ENCODE measurements at regions not wholly inside any gene's neighbourhood (a gene's known extent, or its start where the extent isn't known, plus 50 kb on each side); places are given as distances from the start of the nearest gene placed in this dataset.

DNA sequence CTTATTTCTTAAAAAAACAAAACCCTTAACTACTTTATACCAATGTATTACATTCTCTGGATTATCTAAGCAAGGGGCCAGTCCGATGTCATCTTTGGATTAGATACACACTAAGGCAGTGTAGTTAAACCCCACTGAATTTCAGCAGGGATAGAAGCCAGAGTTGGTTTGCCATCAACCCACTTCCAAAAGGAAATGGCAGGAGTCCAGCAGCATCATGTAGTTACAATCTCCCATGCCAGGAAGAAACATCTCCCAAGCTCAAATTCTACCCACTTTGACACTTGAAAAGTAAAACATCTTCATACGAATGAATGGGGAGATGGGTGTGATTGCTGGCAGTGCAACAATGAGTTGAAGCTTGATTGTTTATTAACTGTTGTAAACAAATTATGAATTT is 203.5 kb upstream of the PLXNC1 start:
- DNase-seq (ENCODE audit: low read depth in 6 of 9, low spot score in 9 of 9), result no peak
- Histone ChIP-seq H3K4me1 (ENCODE audit: control insufficient read depth in 2 of 2, insufficient read depth in 2 of 2, low read length in 2 of 2) (no peaks in the 10 kb centered on the region), H3K27ac (ENCODE audit: low read depth in 1 of 2, low read length in 1 of 2) (no peak overlapping the region), H3K9me3 (ENCODE audit: control insufficient read depth in 2 of 2, insufficient read depth in 1 of 2, low read length in 1 of 2) (no peaks in the 10 kb centered on the region), H3K27me3 (ENCODE audit: control insufficient read depth in 2 of 2, insufficient read depth in 1 of 2, low read length in 1 of 2) (no peaks in the 10 kb centered on the region), H3K4me3 (ENCODE audit: low read length in 2 of 2) (no peak overlapping the region), H3K36me3 (ENCODE audit: control insufficient read depth in 2 of 2, insufficient read depth in 2 of 2, low read length in 1 of 2) (no peaks in the 10 kb centered on the region)
- 98% methylated on average over 2 of the region's 2 CpGs for WGBS

DNA sequence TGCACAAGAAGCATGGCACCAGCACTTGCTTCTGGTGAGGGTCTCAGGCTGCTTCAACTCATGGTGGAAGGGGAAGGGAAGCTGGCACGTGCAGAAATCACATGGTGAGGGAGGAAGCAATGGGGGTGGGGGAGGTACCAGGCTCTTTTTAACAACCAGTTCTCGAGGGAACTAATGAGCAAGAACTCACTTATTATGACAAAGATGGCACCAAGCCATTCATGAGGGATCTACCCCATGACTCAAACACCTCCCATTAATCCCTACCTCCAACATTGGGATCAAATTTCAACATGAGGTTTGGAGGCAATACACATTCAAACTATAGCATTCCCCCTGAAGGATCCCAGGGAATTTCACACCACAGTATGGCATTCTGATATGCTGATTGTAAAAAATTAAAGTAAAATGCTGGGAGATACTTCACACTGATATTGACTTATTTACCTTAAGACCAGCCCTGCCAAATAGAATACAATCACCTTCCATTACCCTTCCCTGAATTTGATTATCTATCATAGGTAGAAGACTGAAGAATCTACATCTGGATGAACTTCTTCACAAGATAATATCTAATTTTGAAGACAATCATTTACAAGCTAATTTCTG is 201.7 kb upstream of the PLXNC1 start:
- Histone ChIP-seq H3K4me3 (ENCODE audit: low read length in 2 of 2) (no peak overlapping the region), H3K36me3 (ENCODE audit: control insufficient read depth in 2 of 2, insufficient read depth in 2 of 2, low read length in 1 of 2) (no peaks in the 10 kb centered on the region), H3K27ac (ENCODE audit: low read depth in 1 of 2, low read length in 1 of 2) (no peak overlapping the region), H3K4me1 (ENCODE audit: control insufficient read depth in 2 of 2, insufficient read depth in 2 of 2, low read length in 2 of 2) (no peaks in the 10 kb centered on the region), H3K27me3 (ENCODE audit: control insufficient read depth in 2 of 2, insufficient read depth in 1 of 2, low read length in 1 of 2) (no peaks in the 10 kb centered on the region), H3K9me3 (ENCODE audit: control insufficient read depth in 2 of 2, insufficient read depth in 1 of 2, low read length in 1 of 2) (no peaks in the 10 kb centered on the region)
- no peak for DNase-seq (ENCODE audit: low read depth in 6 of 9, low spot score in 9 of 9)
- 69% methylated on average over 2 of the region's 2 CpGs for WGBS

DNA sequence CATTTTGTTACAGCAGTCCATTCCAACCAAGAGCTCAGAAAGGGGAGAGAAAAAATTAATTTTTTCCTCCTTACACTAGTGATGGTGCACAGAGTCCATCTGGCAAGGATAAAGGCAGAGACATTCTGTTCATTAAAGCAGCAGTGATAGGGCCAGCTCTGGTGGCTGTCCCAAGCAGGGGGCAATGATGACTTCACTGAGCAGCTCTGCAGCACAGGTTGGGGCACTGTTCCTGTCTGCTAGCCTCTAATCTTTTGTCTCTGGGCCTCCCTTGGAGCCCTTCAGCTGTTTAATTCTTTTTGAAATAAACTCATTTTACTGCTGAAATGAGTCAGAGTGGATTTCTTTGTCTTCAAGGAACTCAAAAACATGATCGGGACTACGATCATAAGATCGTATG is 200.9 kb upstream of the PLXNC1 start:
- H3K27ac ChIP-seq (ENCODE audit: low read depth in 1 of 2, low read length in 1 of 2), result no peak overlapping the region
- DNase-seq (ENCODE audit: low read depth in 6 of 9, low spot score in 9 of 9), result no peak
- H3K4me1 ChIP-seq (ENCODE audit: control insufficient read depth in 2 of 2, insufficient read depth in 2 of 2, low read length in 2 of 2), result no peaks in the 10 kb centered on the region
- no peak overlapping the region for H3K4me3 ChIP-seq (ENCODE audit: low read length in 2 of 2)
- no peaks in the 10 kb centered on the region for H3K36me3 ChIP-seq (ENCODE audit: control insufficient read depth in 2 of 2, insufficient read depth in 2 of 2, low read length in 1 of 2)
- 99% methylated on average over 3 of the region's 3 CpGs for WGBS
- no peaks in the 10 kb centered on the region for H3K27me3 ChIP-seq (ENCODE audit: control insufficient read depth in 2 of 2, insufficient read depth in 1 of 2, low read length in 1 of 2)
- H3K9me3 ChIP-seq (ENCODE audit: control insufficient read depth in 2 of 2, insufficient read depth in 1 of 2, low read length in 1 of 2), result no peaks in the 10 kb centered on the region

DNA sequence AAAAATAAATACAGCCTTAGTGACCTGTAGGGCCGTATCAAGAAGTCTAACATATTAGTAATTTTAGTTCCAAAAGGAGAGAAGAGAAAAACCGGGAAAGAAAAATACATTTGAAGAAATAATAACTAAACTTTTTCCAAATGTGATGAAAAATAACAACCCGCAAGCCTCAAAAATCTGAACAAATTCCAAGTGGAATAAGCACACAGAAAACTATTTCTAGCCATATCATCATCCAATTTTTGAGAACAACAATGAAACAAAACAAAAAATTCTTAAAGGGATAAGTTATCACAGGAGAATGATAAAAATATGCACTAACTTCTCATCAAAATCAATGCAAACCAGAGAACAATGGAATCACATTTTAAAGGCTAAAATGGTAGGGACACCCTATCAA is 198.1 kb upstream of the PLXNC1 start:
- no peaks in the 10 kb centered on the region for H3K9me3 ChIP-seq (ENCODE audit: control insufficient read depth in 2 of 2, insufficient read depth in 1 of 2, low read length in 1 of 2)
- H3K4me3 ChIP-seq (ENCODE audit: low read length in 2 of 2), result no peak overlapping the region
- no peaks in the 10 kb centered on the region for H3K27me3 ChIP-seq (ENCODE audit: control insufficient read depth in 2 of 2, insufficient read depth in 1 of 2, low read length in 1 of 2)
- 96% methylated on average over 3 of the region's 3 CpGs for WGBS
- H3K36me3 ChIP-seq (ENCODE audit: control insufficient read depth in 2 of 2, insufficient read depth in 2 of 2, low read length in 1 of 2), result no peaks in the 10 kb centered on the region
- H3K4me1 ChIP-seq (ENCODE audit: control insufficient read depth in 2 of 2, insufficient read depth in 2 of 2, low read length in 2 of 2), result no peaks in the 10 kb centered on the region
- no peak for DNase-seq (ENCODE audit: low read depth in 6 of 9, low spot score in 9 of 9)
- no peak overlapping the region for H3K27ac ChIP-seq (ENCODE audit: low read depth in 1 of 2, low read length in 1 of 2)

DNA sequence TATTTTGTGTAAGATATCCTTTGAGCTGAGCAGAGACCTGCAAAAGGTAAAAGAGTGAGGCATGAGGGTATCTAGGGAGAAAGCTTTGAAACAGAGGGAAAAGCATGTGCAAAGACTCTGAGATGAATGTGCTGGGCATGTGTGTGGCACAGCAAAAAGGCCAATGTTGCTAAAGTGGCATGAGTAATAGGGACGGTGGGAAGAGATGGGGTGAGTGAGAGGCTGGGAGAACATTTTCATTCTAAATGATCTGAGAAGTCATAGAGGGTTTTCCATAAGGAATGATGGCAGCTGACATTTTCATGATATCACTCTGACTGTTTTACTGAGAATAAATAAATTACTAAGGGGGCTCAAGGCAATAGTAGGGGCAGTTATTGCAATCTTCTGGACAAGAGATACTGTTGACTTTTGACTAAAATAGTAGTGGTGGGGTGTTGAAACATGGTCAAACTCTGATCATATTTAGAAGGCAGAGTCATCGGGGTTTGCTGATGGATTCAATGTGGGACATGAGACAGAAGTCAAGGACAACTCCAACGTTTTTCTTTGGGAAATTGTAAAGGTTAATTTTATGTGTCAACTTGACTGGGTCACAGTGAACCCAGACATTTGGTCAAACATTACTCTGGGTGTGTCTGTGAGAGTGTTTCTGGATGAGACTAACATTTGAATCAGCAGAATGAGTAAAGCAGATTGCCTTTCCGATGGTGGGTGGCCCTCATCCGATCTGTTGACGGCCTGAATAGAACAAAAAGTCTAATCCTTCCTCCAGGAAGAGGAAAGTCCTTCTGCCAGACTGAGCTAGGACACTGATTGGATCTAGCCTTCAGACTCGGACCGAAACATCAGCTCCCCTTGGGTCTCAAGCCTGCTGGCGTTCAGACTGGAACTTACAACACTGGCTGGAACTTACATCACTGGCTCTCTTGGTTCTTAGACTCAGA is 193.9 kb upstream of the PLXNC1 start:
- no peak for DNase-seq (ENCODE audit: low read depth in 6 of 9, low spot score in 9 of 9)
- 93% methylated on average over 9 of the region's 9 CpGs for WGBS
- Histone ChIP-seq H3K4me3 (ENCODE audit: low read length in 2 of 2) (no peak overlapping the region), H3K27me3 (ENCODE audit: control insufficient read depth in 2 of 2, insufficient read depth in 1 of 2, low read length in 1 of 2) (no peaks in the 10 kb centered on the region), H3K4me1 (ENCODE audit: control insufficient read depth in 2 of 2, insufficient read depth in 2 of 2, low read length in 2 of 2) (no peaks in the 10 kb centered on the region), H3K27ac (ENCODE audit: low read depth in 1 of 2, low read length in 1 of 2) (no peak overlapping the region), H3K9me3 (ENCODE audit: control insufficient read depth in 2 of 2, insufficient read depth in 1 of 2, low read length in 1 of 2) (no peaks in the 10 kb centered on the region), H3K36me3 (ENCODE audit: control insufficient read depth in 2 of 2, insufficient read depth in 2 of 2, low read length in 1 of 2) (no peaks in the 10 kb centered on the region)

DNA sequence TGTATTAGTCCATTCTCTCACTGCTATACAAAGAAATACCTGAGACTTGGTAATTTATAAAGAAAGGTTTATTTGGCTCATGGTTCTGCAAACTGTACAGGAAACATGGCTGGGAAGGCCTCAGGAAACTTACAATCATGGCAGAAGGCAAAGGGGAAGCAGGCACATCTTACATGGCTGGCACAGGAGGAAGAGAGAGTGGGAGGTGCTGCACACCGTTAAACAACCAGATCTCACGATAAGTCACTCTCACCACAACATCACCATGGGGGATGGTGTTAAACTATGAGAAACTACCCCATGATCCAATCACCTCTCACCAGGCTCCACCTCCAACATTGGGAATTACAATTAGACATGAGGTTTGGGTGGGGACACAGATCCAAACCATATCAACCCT is 191.8 kb upstream of the PLXNC1 start:
- WGBS, result 92% methylated on average over 2 of the region's 2 CpGs
- Histone ChIP-seq H3K27me3 (ENCODE audit: control insufficient read depth in 2 of 2, insufficient read depth in 1 of 2, low read length in 1 of 2) (no peaks in the 10 kb centered on the region), H3K4me1 (ENCODE audit: control insufficient read depth in 2 of 2, insufficient read depth in 2 of 2, low read length in 2 of 2) (no peaks in the 10 kb centered on the region), H3K27ac (ENCODE audit: low read depth in 1 of 2, low read length in 1 of 2) (no peak overlapping the region), H3K36me3 (ENCODE audit: control insufficient read depth in 2 of 2, insufficient read depth in 2 of 2, low read length in 1 of 2) (no peaks in the 10 kb centered on the region), H3K9me3 (ENCODE audit: control insufficient read depth in 2 of 2, insufficient read depth in 1 of 2, low read length in 1 of 2) (no peaks in the 10 kb centered on the region), H3K4me3 (ENCODE audit: low read length in 2 of 2) (no peak overlapping the region)
- no peak for DNase-seq (ENCODE audit: low read depth in 6 of 9, low spot score in 9 of 9)

DNA sequence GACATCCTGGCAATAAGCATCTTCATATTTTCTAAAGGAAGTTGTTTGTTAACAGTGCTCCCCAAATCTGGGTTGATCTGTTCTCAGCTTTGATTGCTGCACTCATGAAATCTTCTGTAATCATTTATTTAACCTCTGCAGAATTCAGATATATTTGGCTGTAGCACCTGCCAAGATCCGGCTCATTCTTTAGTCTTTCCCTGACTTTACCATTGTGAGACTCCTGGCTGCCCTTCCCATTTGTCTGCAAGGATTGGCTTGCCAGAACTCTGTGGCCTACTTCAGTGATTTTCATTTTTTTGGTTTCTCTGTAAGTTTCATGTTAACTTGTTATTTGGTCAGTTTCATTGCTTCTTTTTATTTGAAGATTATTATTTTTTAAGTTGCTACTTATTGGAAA is 191.2 kb upstream of the PLXNC1 start:
- Histone ChIP-seq H3K4me3 (ENCODE audit: low read length in 2 of 2) (no peak overlapping the region), H3K27ac (ENCODE audit: low read depth in 1 of 2, low read length in 1 of 2) (no peak overlapping the region), H3K36me3 (ENCODE audit: control insufficient read depth in 2 of 2, insufficient read depth in 2 of 2, low read length in 1 of 2) (no peaks in the 10 kb centered on the region), H3K9me3 (ENCODE audit: control insufficient read depth in 2 of 2, insufficient read depth in 1 of 2, low read length in 1 of 2) (no peaks in the 10 kb centered on the region), H3K27me3 (ENCODE audit: control insufficient read depth in 2 of 2, insufficient read depth in 1 of 2, low read length in 1 of 2) (no peaks in the 10 kb centered on the region), H3K4me1 (ENCODE audit: control insufficient read depth in 2 of 2, insufficient read depth in 2 of 2, low read length in 2 of 2) (no peaks in the 10 kb centered on the region)
- WGBS, result 98% methylated on average over 1 of the region's 1 CpG
- no peak for DNase-seq (ENCODE audit: low read depth in 6 of 9, low spot score in 9 of 9)

DNA sequence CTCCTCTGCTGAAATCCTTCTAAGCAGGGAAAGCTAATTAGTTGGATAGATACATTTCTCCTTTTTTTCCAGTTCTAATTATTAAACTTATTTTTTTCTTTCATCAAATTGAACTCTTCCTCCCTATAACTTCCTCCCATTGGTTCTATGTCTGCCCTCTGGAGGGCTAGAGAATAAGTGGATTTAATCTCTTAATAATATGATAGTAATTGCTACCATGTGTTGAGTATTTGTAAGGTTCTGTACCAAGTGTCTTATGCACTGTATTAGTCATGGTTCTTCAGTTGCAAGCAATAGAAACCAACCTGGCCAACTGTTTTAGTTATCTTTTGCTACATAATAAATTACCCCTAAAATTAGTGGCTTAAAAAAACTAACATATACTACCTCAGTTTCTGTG is 190.5 kb upstream of the PLXNC1 start:
- Histone ChIP-seq H3K4me1 (ENCODE audit: control insufficient read depth in 2 of 2, insufficient read depth in 2 of 2, low read length in 2 of 2) (no peaks in the 10 kb centered on the region), H3K36me3 (ENCODE audit: control insufficient read depth in 2 of 2, insufficient read depth in 2 of 2, low read length in 1 of 2) (no peaks in the 10 kb centered on the region), H3K27ac (ENCODE audit: low read depth in 1 of 2, low read length in 1 of 2) (no peak overlapping the region), H3K4me3 (ENCODE audit: low read length in 2 of 2) (no peak overlapping the region), H3K9me3 (ENCODE audit: control insufficient read depth in 2 of 2, insufficient read depth in 1 of 2, low read length in 1 of 2) (no peaks in the 10 kb centered on the region), H3K27me3 (ENCODE audit: control insufficient read depth in 2 of 2, insufficient read depth in 1 of 2, low read length in 1 of 2) (no peaks in the 10 kb centered on the region)
- DNase-seq (ENCODE audit: low read depth in 6 of 9, low spot score in 9 of 9), result no peak

DNA sequence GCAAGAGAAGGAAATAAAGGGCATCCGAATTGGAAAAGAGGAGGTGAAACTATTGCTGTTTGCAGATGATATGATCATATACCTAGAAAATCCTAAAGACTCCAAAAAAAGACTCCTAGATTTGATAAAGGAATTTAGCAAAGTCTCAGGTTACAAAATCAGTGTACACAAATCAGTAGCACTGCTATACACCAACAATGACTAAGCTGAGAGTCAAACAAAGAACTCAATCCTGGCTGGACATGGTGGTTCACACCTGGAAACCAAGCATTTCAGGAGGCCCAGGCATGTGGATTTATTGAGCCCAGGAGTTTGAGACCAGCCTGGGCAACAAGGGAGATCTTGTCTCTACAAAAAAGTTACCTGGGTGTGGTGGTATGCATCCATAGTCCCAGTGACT is 188.7 kb upstream of the PLXNC1 start:
- Histone ChIP-seq H3K4me1 (ENCODE audit: control insufficient read depth in 2 of 2, insufficient read depth in 2 of 2, low read length in 2 of 2) (no peaks in the 10 kb centered on the region), H3K27me3 (ENCODE audit: control insufficient read depth in 2 of 2, insufficient read depth in 1 of 2, low read length in 1 of 2) (no peaks in the 10 kb centered on the region), H3K4me3 (ENCODE audit: low read length in 2 of 2) (no peak overlapping the region), H3K27ac (ENCODE audit: low read depth in 1 of 2, low read length in 1 of 2) (no peak overlapping the region), H3K9me3 (ENCODE audit: control insufficient read depth in 2 of 2, insufficient read depth in 1 of 2, low read length in 1 of 2) (no peaks in the 10 kb centered on the region), H3K36me3 (ENCODE audit: control insufficient read depth in 2 of 2, insufficient read depth in 2 of 2, low read length in 1 of 2) (no peaks in the 10 kb centered on the region)
- WGBS, result 100% methylated on average over 1 of the region's 1 CpG
- DNase-seq (ENCODE audit: low read depth in 6 of 9, low spot score in 9 of 9), result no peak
